Memory B cell (primary cell): ENCODE measurements at regions not wholly inside any gene's neighbourhood (a gene's known extent, or its start where the extent isn't known, plus 50 kb on each side); places are given as distances from the start of the nearest gene placed in this dataset.
"Not testable (repeated sequence)": the region's sequence is repeated elsewhere in the genome, so short reads cannot be mapped to it uniquely, and the experiment has no call there.

Source experiments
- ATAC-seq: fragments of 150-1000 bp; cut with Tn5 transposase; 2 replicates; pipeline ENCODE4 v1.10.0; 2021; ENCODE audit warnings: low read depth, mild to moderate bottlenecking, moderate library complexity
- DNase-seq, 2 donors: peaks; one replicate each; pipeline ENCODE4 v3.0.0; 2022; ENCODE audit warnings: low spot score in 2 of 2
- H3K27ac Mint-ChIP-seq: one replicate; pipeline ENCODE4 v1.8.0; 2022; ENCODE audit warnings: mild to moderate bottlenecking, moderate library complexity, mixed read lengths
- H3K27me3 Mint-ChIP-seq: one replicate; pipeline ENCODE4 v1.8.0; 2022; ENCODE audit warnings: mixed read lengths
- H3K36me3 Mint-ChIP-seq: one replicate; pipeline ENCODE4 v1.8.0; 2022; ENCODE audit warnings: mild to moderate bottlenecking, mixed read lengths
- H3K4me1 Mint-ChIP-seq: one replicate; pipeline ENCODE4 v1.8.0; 2022; ENCODE audit warnings: mixed read lengths
- H3K4me3 Mint-ChIP-seq: one replicate; pipeline ENCODE4 v1.8.0; 2022; ENCODE audit warnings: mild to moderate bottlenecking, moderate library complexity, mixed read lengths
- H3K9me3 Mint-ChIP-seq: one replicate; pipeline ENCODE4 v1.8.0; 2022; ENCODE audit warnings: mixed read lengths

DNA sequence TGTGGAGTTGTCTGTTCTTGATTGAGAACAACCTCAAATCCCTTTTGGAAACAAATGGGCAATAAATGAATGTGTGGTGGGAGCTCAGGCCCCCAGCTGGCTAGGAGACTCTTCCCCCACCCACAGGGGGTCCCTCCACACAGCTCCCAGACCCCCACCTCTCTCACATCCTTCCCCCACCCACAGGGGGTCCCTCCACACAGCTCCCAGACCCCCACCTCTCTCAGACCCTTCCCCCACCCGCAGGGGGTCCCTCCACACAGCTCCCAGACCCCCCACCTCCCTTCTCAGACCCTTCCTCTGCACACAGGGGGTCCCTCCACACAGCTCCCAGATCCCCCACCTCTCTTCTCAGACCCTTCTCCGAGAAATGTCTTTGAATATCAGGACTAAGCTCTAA lies 79.0 kb upstream of the CTDP1 start:
- DNase-seq (no peak), ATAC-seq (no peak)
- H3K36me3 Mint-ChIP-seq, result no peaks in the 10 kb centered on the region
- no peak overlapping the region for H3K4me3 Mint-ChIP-seq
- H3K4me1 Mint-ChIP-seq, result no peaks in the 10 kb centered on the region
- H3K27ac Mint-ChIP-seq, result no peak overlapping the region
- H3K27me3 Mint-ChIP-seq, result peaks cover 3% of the 10 kb centered on the region
- H3K9me3 Mint-ChIP-seq, result no peaks in the 10 kb centered on the region

DNA sequence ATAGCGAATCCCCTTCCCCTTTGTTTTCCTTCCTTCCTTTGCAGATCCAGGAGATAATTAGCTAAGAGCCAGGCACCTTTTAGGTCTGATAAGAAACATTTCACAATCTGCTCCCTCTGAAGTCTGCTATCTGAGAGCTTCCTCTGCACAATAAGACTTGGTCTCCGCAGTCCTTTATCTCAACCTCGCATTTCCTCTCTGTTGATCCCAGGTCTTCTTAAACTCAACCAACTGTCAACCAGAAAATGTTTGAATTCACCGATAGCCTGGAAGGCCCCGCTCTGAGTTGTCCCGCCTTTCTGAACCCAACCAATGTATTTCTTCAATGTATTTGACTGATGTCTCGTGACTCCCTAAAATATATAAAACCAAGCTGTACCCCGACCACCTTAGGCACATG lies 78.4 kb upstream of the CTDP1 start:
- no peaks in the 10 kb centered on the region for H3K36me3 Mint-ChIP-seq
- DNase-seq (no peak), ATAC-seq (no peak)
- no peaks in the 10 kb centered on the region for H3K4me1 Mint-ChIP-seq
- H3K27ac Mint-ChIP-seq, result no peak overlapping the region
- no peaks in the 10 kb centered on the region for H3K9me3 Mint-ChIP-seq
- no peak overlapping the region for H3K4me3 Mint-ChIP-seq
- H3K27me3 Mint-ChIP-seq, result peaks cover 7% of the 10 kb centered on the region

DNA sequence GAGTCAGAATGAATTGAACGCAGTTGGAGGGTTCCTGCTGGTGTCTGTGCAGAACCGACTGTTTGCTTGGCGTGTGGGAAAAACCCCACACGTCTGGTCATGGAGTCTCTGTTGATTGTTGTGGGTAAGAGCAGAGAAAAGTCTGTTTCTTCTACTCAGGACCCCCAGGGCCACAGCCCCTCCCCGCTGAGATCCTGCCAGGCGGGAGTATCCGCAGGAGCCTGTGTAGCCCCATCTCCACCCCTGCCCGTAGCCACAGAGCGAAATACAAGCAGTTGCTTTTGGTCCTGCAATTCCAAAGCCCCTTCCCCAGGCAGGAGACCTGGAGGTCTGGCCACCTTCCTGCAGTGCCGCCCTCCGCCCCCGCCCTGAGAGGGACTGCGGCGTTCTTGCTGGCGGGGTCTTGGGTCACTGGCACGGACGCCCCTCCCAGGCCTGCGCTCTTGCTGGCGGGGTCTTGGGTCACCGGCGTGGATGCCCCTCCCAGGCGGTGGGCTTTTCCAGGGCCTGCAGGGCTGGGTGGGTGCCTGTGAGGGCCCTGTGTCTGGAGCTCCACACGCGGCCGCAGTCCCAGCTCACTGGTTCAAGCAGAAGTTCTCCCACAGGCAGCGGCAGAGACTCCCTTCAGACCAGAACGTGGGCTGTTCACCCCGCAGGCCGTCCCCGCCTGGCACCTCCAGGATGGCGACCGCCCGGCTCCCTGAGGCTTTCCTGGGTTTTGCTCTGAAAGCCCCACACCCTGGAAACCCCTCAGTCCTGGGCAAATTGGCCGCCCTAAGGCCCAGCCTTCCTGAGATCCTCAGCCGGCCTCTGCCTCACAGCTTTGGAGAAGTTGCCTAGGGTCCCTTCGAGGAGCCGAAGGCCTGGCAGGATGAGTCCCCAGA lies 76.0 kb upstream of the CTDP1 start:
- peaks cover 6% of the 10 kb centered on the region for H3K27me3 Mint-ChIP-seq
- no peak overlapping the region for H3K4me3 Mint-ChIP-seq
- no peaks in the 10 kb centered on the region for H3K36me3 Mint-ChIP-seq
- no peak overlapping the region for H3K27ac Mint-ChIP-seq
- no peak for DNase-seq
- no peaks in the 10 kb centered on the region for H3K9me3 Mint-ChIP-seq
- no peaks in the 10 kb centered on the region for H3K4me1 Mint-ChIP-seq
- no peak for ATAC-seq

DNA sequence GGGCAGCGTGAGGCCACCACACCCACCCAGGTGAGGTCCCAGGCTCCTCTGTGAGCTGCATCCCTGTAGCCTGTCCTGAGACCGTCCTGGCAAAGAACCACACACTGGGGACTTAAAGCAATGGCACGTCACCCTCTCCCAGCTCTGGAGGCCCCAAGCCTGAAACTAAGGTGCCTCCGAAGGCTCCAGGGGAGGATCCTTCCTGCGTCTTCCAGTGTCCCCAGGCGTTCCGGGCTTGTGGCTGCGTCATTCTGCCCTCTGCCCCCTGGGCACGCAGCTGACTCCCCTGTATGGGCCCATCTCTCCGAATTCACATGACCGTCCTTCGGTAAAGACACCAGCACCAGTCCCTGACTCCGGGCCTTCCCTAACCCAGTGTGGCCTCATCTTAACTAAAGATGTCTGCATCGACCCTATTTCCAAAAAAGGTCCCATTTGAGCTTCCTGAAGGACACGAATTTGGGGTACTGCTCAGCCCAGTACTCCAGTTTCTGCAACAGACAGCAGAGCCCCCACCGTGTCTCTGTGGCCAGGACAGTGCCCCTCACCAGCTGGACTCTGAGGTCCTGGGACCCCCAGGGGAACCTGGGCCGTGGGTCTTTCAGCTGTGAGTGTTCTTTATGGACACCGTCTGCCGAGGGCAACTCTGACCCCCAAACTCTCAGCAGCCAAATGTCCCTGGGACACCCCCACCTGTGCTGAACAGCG lies 75.2 kb upstream of the CTDP1 start:
- Mint-ChIP-seq H3K27ac (no peak overlapping the region), H3K27me3 (peaks cover 5% of the 10 kb centered on the region), H3K4me1 (no peaks in the 10 kb centered on the region), H3K9me3 (no peaks in the 10 kb centered on the region), H3K36me3 (no peaks in the 10 kb centered on the region), H3K4me3 (no peak overlapping the region)
- no peak for DNase-seq
- no peak for ATAC-seq

DNA sequence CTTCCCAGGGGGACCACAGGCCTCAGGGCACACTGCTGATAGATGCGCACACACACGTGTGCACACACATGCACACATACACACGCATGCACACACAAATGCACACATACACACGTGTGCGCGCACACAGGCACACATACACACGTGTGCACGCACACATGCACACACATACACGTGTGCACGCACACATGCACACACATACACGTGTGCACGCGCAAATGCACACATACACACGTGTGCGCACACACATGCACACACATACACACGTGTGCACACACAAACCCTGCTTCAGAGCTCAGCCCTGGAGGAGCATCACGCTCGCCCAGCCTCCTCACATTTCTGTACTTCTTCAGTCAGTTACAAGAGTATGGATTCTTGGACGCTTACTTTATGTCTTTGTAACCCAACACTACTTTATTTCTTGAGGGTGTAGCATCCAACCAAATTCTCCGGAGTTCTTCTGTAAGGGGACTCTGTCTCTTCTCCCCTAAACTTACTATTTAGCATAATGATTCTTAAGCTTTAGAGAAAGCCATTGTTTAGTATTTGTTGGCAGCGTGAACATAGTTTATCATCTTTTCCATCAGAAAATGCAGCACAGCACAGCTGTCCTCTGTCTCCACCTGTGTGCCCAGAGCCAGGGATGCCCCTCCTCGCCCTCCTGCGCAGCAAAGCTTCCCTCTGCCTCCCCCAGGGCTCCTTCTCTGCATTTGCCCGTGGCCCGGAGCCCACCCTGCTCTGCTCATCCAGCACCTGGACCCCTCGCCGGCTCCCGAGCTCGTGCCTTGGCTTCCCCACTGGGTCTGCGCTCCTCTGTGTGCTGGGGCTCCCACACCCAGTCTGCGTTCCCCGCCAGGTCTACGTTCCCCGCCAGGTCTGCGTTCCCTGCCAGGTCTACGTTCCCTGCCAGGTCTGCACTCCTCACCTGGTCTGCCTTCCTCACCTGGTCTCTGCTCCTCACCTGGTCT lies 74.4 kb upstream of the CTDP1 start:
- Mint-ChIP-seq H3K4me1 (no peaks in the 10 kb centered on the region), H3K4me3 (no peak overlapping the region), H3K36me3 (no peaks in the 10 kb centered on the region), H3K27me3 (peaks cover 5% of the 10 kb centered on the region), H3K27ac (no peak overlapping the region), H3K9me3 (no peaks in the 10 kb centered on the region)
- DNase-seq (no peak), ATAC-seq (no peak)

DNA sequence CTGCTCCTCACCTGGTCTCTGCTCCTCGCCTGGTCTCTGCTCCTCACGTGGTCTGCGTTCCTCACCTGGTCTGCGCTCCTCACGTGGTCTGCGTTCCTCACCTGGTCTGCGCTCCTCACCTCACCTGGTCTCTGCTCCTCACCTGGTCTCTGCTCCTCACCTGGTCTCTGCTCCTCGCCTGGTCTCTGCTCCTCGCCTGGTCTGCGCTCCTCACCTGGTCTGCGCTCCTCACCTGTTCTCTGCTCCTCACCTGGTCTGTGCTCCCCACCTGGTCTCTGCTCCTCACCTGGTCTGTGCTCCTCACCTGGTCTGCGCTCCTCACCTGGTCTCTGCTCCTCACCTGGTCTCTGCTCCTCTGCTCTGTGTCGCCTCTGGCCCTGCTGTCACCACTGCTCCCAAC lies 73.5 kb upstream of the CTDP1 start:
- H3K4me1 Mint-ChIP-seq, ATAC-seq, DNase-seq, H3K4me3 Mint-ChIP-seq, H3K27me3 Mint-ChIP-seq, H3K27ac Mint-ChIP-seq, H3K9me3 Mint-ChIP-seq, H3K36me3 Mint-ChIP-seq: not testable (repeated sequence)

DNA sequence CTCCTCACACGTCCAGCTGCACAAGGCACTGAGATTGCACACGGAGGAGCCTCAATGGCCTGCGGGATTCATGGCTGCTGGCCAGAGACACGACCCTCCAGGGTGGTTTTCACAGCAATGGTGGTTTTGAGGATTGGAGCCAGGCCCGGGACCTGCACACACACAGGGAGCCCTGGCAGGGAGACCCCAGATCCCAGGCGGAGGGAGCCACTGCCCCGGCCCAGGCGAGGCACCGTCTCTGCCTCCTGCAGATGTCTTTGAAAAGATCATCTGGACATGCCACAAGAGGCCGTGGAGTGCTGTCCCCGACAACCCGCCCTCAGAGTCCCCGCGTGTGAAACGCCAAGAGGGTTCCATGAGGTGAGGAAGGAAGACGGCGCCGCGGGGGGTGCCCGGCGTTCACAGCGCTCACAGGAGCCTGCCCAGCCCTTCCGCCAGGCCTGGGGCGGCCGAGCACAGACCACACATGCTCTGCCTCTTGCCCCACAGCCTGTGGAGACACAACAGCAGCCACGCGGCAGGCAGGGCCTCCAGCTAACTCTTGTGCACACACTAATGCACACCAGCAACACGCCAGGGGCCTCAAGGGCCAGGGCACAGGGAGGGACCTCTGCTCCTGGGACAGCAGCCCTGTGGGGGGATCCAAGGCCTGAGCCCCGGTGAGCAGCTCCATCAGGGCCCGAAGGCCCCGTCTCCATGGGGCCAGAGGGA lies 72.8 kb upstream of the CTDP1 start:
- Mint-ChIP-seq H3K36me3 (no peaks in the 10 kb centered on the region), H3K4me1 (no peaks in the 10 kb centered on the region), H3K9me3 (no peaks in the 10 kb centered on the region), H3K4me3 (no peak overlapping the region), H3K27ac (no peak overlapping the region), H3K27me3 (peaks cover 5% of the 10 kb centered on the region)
- ATAC-seq (no peak), DNase-seq (no peak)

DNA sequence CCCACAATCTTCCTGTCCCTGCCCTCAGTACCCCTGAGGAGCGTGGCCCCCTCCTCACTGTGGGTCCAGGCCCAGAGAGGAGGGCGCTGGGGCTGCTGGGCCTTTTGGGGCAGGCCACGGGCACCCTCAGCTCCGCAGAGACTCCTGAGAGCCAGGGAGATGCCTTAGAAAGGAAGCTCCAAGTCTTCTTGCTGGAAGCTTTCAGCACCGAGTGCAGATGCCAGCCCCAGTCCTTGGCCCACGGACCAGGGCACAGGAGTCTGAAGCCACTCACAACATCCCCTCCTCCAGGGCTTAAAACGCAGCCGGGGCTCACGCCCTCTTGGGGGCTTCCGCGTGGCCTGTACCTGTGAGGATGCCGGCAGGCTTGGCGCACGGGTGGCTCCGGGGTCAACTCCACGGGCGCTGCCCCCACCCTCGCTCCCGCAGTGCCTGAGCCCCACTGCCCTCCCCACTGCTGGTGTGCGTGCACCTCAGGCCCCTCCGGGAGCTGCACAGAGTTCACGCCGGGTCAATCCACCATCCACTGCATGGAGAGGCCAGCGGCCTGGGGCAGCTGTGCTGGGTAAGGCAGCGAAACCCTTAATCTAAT lies 72.1 kb upstream of the CTDP1 start:
- Mint-ChIP-seq H3K27ac (no peak overlapping the region), H3K9me3 (no peaks in the 10 kb centered on the region), H3K4me3 (no peak overlapping the region), H3K27me3 (peaks cover 5% of the 10 kb centered on the region), H3K36me3 (no peaks in the 10 kb centered on the region), H3K4me1 (no peaks in the 10 kb centered on the region)
- ATAC-seq (no peak), DNase-seq (no peak)

DNA sequence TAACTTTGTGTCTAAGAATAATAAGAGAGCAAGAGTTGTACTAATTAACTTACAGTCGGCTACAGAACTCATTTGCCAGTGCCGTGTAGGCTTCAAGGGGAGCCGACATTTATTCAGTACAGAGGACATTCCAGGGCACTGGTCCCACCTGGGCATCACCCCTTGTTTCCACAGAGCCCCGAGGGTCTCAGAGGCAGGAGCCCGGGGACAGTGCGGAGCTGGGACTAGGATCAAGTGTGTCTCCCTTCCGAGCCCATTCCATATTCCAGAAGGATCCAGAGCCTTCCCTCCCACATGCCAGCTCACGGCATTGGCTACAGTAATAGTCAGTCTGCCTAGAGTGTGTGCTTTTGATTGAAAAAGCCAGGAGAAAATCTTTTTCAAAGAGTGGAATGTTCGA lies 71.5 kb upstream of the CTDP1 start:
- H3K4me1 Mint-ChIP-seq, result no peaks in the 10 kb centered on the region
- DNase-seq (no peak), ATAC-seq (no peak)
- peaks cover 5% of the 10 kb centered on the region for H3K27me3 Mint-ChIP-seq
- no peak overlapping the region for H3K27ac Mint-ChIP-seq
- no peak overlapping the region for H3K4me3 Mint-ChIP-seq
- no peaks in the 10 kb centered on the region for H3K9me3 Mint-ChIP-seq
- no peaks in the 10 kb centered on the region for H3K36me3 Mint-ChIP-seq

DNA sequence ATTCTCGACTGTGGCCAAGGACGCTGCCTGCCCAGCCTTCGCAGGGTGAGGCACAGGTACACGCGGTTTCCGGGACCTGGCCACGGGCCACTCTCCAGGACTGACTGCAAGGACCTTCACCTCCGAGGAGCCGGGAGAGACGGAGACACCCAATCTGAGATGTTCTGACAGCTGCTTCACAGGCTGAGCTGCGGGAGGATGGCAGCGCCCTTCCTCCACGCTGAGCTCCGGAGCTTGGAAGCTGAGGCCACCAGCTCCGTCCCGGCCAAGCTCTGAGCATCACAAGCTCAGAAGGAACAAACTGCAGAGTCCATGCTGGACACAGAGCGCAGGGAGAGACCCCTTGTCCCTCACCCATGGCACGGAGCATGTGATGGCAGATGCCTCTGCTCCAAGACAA lies 71.1 kb upstream of the CTDP1 start:
- Mint-ChIP-seq H3K4me3 (no peak overlapping the region), H3K27me3 (peaks cover 5% of the 10 kb centered on the region), H3K9me3 (no peaks in the 10 kb centered on the region), H3K36me3 (no peaks in the 10 kb centered on the region), H3K27ac (no peak overlapping the region), H3K4me1 (no peaks in the 10 kb centered on the region)
- DNase-seq, result no peak
- no peak for ATAC-seq

DNA sequence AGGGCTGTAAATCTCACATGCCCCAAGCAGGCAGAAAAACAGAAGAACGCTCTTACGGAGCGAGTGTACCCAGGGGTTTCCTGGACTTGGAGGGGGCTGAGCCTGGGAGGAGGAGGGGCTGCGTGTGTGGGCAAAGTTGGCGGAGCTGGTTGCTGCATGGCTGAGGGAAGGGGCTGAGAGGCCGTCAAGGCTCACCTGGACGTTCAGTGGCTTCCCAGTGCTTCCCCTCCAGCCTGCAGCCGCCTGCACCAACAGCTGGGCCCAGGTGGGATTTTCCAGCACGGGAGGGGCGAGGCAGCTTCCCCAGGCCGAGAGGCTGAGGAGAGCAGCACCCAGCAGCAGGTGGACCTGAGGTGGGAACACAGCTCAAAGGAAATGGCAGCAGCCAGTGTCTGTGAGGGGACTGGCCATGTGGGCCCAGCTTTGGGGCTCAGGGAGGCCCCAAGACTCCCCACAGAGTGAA lies 70.6 kb upstream of the CTDP1 start:
- DNase-seq (no peak), ATAC-seq (no peak)
- H3K4me1 Mint-ChIP-seq, result no peaks in the 10 kb centered on the region
- H3K4me3 Mint-ChIP-seq, result no peak overlapping the region
- peaks cover 5% of the 10 kb centered on the region for H3K27me3 Mint-ChIP-seq
- H3K27ac Mint-ChIP-seq, result no peak overlapping the region
- no peaks in the 10 kb centered on the region for H3K36me3 Mint-ChIP-seq
- no peaks in the 10 kb centered on the region for H3K9me3 Mint-ChIP-seq

DNA sequence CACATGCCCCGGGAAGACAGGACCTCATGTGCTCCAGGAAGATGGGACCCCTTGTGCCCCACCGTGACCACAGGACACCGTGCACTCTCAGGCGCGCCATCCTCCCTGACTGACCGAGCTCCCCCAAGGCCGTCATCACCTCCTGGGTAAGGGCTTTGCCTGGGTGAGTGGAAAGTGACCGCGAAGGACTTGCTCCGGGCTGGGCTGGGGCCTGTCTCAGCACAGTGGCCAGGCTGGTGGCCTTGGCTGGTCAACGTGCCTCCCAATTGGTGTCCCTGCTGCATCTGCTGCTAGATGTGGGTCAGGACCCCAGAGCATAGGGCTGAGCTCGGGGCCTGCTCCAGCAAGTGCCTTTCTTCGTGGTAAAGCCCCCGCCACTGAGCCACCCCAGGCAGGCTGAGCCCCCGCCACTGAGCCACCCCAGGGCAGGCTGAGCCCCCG lies 69.7 kb upstream of the CTDP1 start:
- peaks cover 5% of the 10 kb centered on the region for H3K27me3 Mint-ChIP-seq
- H3K36me3 Mint-ChIP-seq, result no peaks in the 10 kb centered on the region
- no peaks in the 10 kb centered on the region for H3K9me3 Mint-ChIP-seq
- no peak overlapping the region for H3K4me3 Mint-ChIP-seq
- DNase-seq (no peak), ATAC-seq (no peak)
- no peaks in the 10 kb centered on the region for H3K4me1 Mint-ChIP-seq
- H3K27ac Mint-ChIP-seq, result no peak overlapping the region

DNA sequence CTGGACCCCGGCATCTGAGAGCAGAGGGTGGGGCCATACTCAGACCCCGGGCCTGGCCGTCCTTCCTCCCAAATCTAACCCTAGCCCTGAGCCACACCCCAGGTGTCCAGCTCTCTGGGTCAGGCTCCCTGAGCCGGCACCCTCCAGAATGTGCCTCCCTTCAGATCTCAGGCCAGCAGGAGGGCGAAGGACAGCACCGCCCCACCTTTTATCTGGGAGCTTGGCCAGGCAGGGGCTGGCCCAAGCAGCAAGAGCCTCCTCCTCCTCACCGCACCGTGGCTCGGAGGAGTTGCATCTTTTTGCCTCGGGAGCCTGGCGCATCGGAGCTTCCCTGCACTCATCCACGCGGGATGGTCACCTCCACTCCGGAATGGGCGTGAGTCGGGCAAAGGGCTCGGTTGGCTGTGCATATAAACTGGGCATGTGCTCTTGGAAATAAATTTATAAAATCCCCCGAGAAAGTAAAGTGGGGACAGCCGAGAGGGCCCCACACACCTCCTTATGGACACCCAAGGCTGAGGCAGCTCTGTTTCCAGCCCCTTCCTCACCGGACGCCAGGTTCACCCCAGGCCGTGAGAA lies 69.1 kb upstream of the CTDP1 start:
- Mint-ChIP-seq H3K4me3 (no peak overlapping the region), H3K36me3 (no peaks in the 10 kb centered on the region)

More for the DNA sequence above, 69.1 kb upstream of the CTDP1 start:
- DNase-seq (no peak), ATAC-seq (no peak)
- Mint-ChIP-seq H3K9me3 (no peaks in the 10 kb centered on the region), H3K4me1 (no peaks in the 10 kb centered on the region), H3K27ac (no peak overlapping the region), H3K27me3 (peaks cover 5% of the 10 kb centered on the region)
